Spleen (tissue), 11 donors: ENCODE measurements at regions not wholly inside any gene's neighbourhood (a gene's known extent, or its start where the extent isn't known, plus 50 kb on each side); places are given as distances from the start of the nearest gene placed in this dataset.

ENCODE experiments used
- DNase-seq: peaks from one replicate; pipeline ENCODE4 v3.0.0-alpha.2; 2020
- H3K27ac ChIP-seq, 8 donors: fragments of 200-600 bp; sonication (generic) in 7 of 8; 1 replicate in 4 of 8; 2 replicates in 4 of 8; pipeline versions ENCODE4 v1.5.0 to v1.8.0; 2016 to 2021; ENCODE audit warnings: inconsistent platforms in 4 of 8, mild to moderate bottlenecking in 4 of 8, moderate library complexity in 1 of 8
- H3K27me3 ChIP-seq, 7 donors: fragments of 200-600 bp; sonication (generic) in 6 of 7; replicated peaks in 1 of 7; 1 replicate in 4 of 7; 2 replicates in 3 of 7; pipeline versions ENCODE4 v1.5.0 to v1.8.0; 2016 to 2021; ENCODE audit warnings: inconsistent platforms in 3 of 7, mild to moderate bottlenecking in 1 of 7
- H3K36me3 ChIP-seq, 6 donors: fragments of 200-600 bp; sonication (generic) in 5 of 6; 1 replicate in 4 of 6; 2 replicates in 2 of 6; pipeline versions ENCODE4 v1.5.0 to v1.8.0; 2016 to 2021; ENCODE audit warnings: inconsistent platforms in 2 of 6
- H3K4me1 ChIP-seq, 6 donors: fragments of 200-600 bp; sonication (generic) in 5 of 6; 1 replicate in 3 of 6; 2 replicates in 3 of 6; pipeline versions ENCODE4 v1.5.0 to v1.8.0; 2016 to 2021; ENCODE audit warnings: inconsistent platforms in 3 of 6
- H3K4me3 ChIP-seq, 8 donors: fragments of 200-600 bp; sonication (generic) in 7 of 8; 1 replicate in 4 of 8; 2 replicates in 4 of 8; pipeline versions ENCODE4 v1.5.0 to v1.8.0; 2016 to 2021; ENCODE audit warnings: inconsistent platforms in 4 of 8, mild to moderate bottlenecking in 4 of 8, moderate library complexity in 2 of 8
- H3K9me3 ChIP-seq, 8 donors: fragments of 200-600 bp; sonication (generic) in 7 of 8; 1 replicate in 4 of 8; 2 replicates in 4 of 8; pipeline versions ENCODE4 v1.5.0 to v1.8.0; 2016 to 2021; ENCODE audit warnings: inconsistent platforms in 4 of 8
- CTCF ChIP-seq, 11 experiments: fragments of 200-600 bp in 7 of 11; fragments of 450-650 bp in 4 of 11; sonication (generic) in 4 of 11; IDR thresholded peaks in 8 of 11; conservative IDR thresholded peaks in 3 of 11; 1 replicate in 7 of 11; 2 replicates in 4 of 11; pipeline versions ENCODE4 v1.4.0 to v1.8.0; 2016 to 2021; ENCODE audit warnings: antibody characterized with exemption in 11 of 11, inconsistent platforms in 4 of 11, mild to moderate bottlenecking in 1 of 11
- POLR2A ChIP-seq, 3 donors: fragments of 450-650 bp; IDR thresholded peaks; one replicate each; pipeline ENCODE4 v1.5.1; 2017; ENCODE audit warnings: antibody characterized with exemption in 3 of 3, mild to moderate bottlenecking in 1 of 3
- POLR2AphosphoS5 ChIP-seq, 3 donors: sonication (generic); formaldehyde crosslinking; IDR thresholded peaks; one replicate each; pipeline ENCODE4 v1.5.1; 2017; ENCODE audit warnings: antibody characterized with exemption in 3 of 3
- WGBS, 5 donors: extraction: QIAGEN DNeasy Blood & Tissue Kit in 3 of 5; methylation state at CpG; one replicate each; pipeline versions ENCODE4 v1.1.5 to v1.1.7; 2013 to 2018; 5-methylcytosine and 5-hydroxymethylcytosine counted together
- intact Hi-C: fragments of 100-400 bp; cut with DNase I; formaldehyde crosslinking; loops from one replicate; pipeline ENCODE4 v1.15.0; 2023; ENCODE audit warnings: low total_unique reads
- donor health status: healthy with polysubstance abuse.
- donor health status: DM: no; HTN: no; CAD: no; lungs with moderate emphysema.
- donor health status: DM: no; HTN: no; CAD: no.
- donor health status: Bipolar disorder and iron deficiency.
- donor health status: healthy.
- donor health status: DM: no; HTN: no; CAD: no.
- donor health status: DM: yes; HTN: yes; CAD: no.

GRCh38 chr21:27408826-27409225 is 441.9 kb upstream of the ADAMTS5 start:
- H3K27me3 ChIP-seq: no peaks in the 10 kb centered on the region
- H3K4me1 ChIP-seq: peaks cover 0 to 19% (median 7%) of the 10 kb centered on the region in 6 donors
- peak overlapping the region in 1 of 8 donors; percentile 15 for H3K27ac ChIP-seq
- WGBS, 5 donors: 70 to 77% (median 74%) methylated on average over 2 of the region's 2 CpGs
- TF ChIP-seq POLR2A (IDR thresholded peaks at IDR 0.05) (no peak), CTCF (IDR thresholded peaks at IDR 0.05 in 8 of 11, conservative IDR thresholded peaks at IDR 0.05 in 3 of 11) (no peak), POLR2AphosphoS5 (IDR thresholded peaks at IDR 0.05) (no peak)
- peaks cover 0 to 27% (median 0%) of the 10 kb centered on the region in 8 donors for H3K9me3 ChIP-seq
- intact Hi-C loops: no loop called here
- no peaks in the 10 kb centered on the region for H3K36me3 ChIP-seq
- DNase-seq: no peak
- no peak overlapping the region for H3K4me3 ChIP-seq

- intact Hi-C loops: no loop called here
- no peak for TF ChIP-seq CTCF (IDR thresholded peaks at IDR 0.05 in 8 of 11, conservative IDR thresholded peaks at IDR 0.05 in 3 of 11)
- TF ChIP-seq POLR2AphosphoS5 (IDR thresholded peaks at IDR 0.05): no peak
- TF ChIP-seq POLR2A (IDR thresholded peaks at IDR 0.05): no peak
- peak overlapping the region in 6 of 8 donors; percentile 16 to 61 (median 51) for H3K27ac ChIP-seq
- WGBS, 5 donors: 51 to 68% (median 65%) methylated on average over 5 of the region's 5 CpGs
- H3K27me3 ChIP-seq: no peaks in the 10 kb centered on the region
- H3K4me1 ChIP-seq: peaks cover 0 to 19% (median 7%) of the 10 kb centered on the region in 6 donors
- peaks cover 0 to 13% (median 0%) of the 10 kb centered on the region in 8 donors for H3K9me3 ChIP-seq
- H3K36me3 ChIP-seq: no peaks in the 10 kb centered on the region
- no peak for DNase-seq
- no peak overlapping the region for H3K4me3 ChIP-seq
Observed at GRCh38 chr21:27407271-27407670, 440.4 kb upstream of the ADAMTS5 start.

- 48 to 67% (median 62%) methylated on average over 3 of the region's 3 CpGs for WGBS, 5 donors
- intact Hi-C loops: no loop called here
- Histone ChIP-seq H3K27ac (peak overlapping the region in 7 of 8 donors; percentile 44 to 67 (median 55)), H3K36me3 (no peaks in the 10 kb centered on the region), H3K9me3 (peaks cover 0 to 13% (median 0%) of the 10 kb centered on the region in 8 donors), H3K4me1 (peaks cover 0 to 19% (median 7%) of the 10 kb centered on the region in 6 donors), H3K4me3 (no peak overlapping the region), H3K27me3 (no peaks in the 10 kb centered on the region)
- TF ChIP-seq POLR2A (IDR thresholded peaks at IDR 0.05) (no peak), POLR2AphosphoS5 (IDR thresholded peaks at IDR 0.05) (peak in 1 of 3 donors; percentile 57)
- DNase-seq: no peak
Observed at GRCh38 chr21:27406300-27407009, 439.6 kb upstream of the ADAMTS5 start.

- TF ChIP-seq POLR2AphosphoS5 (IDR thresholded peaks at IDR 0.05) (no peak), CTCF (IDR thresholded peaks at IDR 0.05 in 8 of 11, conservative IDR thresholded peaks at IDR 0.05 in 3 of 11) (no peak), POLR2A (IDR thresholded peaks at IDR 0.05) (no peak)
- Histone ChIP-seq H3K27ac (no peak overlapping the region), H3K4me3 (no peak overlapping the region), H3K36me3 (no peaks in the 10 kb centered on the region), H3K4me1 (peaks cover 0 to 19% (median 7%) of the 10 kb centered on the region in 6 donors), H3K27me3 (no peaks in the 10 kb centered on the region), H3K9me3 (peaks cover 0 to 6% (median 0%) of the 10 kb centered on the region in 8 donors)
- 91 to 93% (median 91%) methylated on average over 3 of the region's 3 CpGs for WGBS, 5 donors
- intact Hi-C loops: no loop called here
- DNase-seq: no peak
Observed at GRCh38 chr21:27403011-27403410, 436.1 kb upstream of the ADAMTS5 start.
